HG02588 (cell line): ENCODE measurements at regions not wholly inside any gene's neighbourhood (a gene's known extent, or its start where the extent isn't known, plus 50 kb on each side); places are given as distances from the start of the nearest gene placed in this dataset.
"Not testable (repeated sequence)": the region's sequence is repeated elsewhere in the genome, so short reads cannot be mapped to it uniquely, and the experiment has no call there.

Experiments used
- ATAC-seq: cut with Tn5 transposase; IDR thresholded peaks from one replicate; pipeline ENCODE4 v1.9.1; 2021; ENCODE audit warnings: mild to moderate bottlenecking, moderate library complexity; ENCODE audit not compliant: unreplicated experiment

- ATAC-seq, result no peak
Observed at GRCh38 chr3:125695688-125696087, 100.4 kb upstream of the OSBPL11 start.

- not testable (repeated sequence) for ATAC-seq
Observed at GRCh38 chr3:125697126-125697525, 101.8 kb upstream of the OSBPL11 start.

GRCh38 chr3:125697979-125698640, 102.8 kb upstream of the OSBPL11 start:
- not testable (repeated sequence) for ATAC-seq

- ATAC-seq, result no peak
Observed at GRCh38 chr3:125715651-125716050, 120.4 kb upstream of the OSBPL11 start.

GRCh38 chr3:125732151-125732550, 136.9 kb upstream of the OSBPL11 start:
- ATAC-seq, result not testable (repeated sequence)

GRCh38 chr3:125741991-125742718, 146.9 kb upstream of the OSBPL11 start:
- not testable (repeated sequence) for ATAC-seq

GRCh38 chr3:125742845-125743244, 147.5 kb upstream of the OSBPL11 start:
- ATAC-seq, result not testable (repeated sequence)

- ATAC-seq, result not testable (repeated sequence)
Observed at GRCh38 chr3:125757050-125757449, 161.8 kb upstream of the OSBPL11 start.

- ATAC-seq, result not testable (repeated sequence)
Observed at GRCh38 chr3:125758641-125759130, 163.4 kb upstream of the OSBPL11 start.

- not testable (repeated sequence) for ATAC-seq
Observed at GRCh38 chr3:125762601-125763000, 167.3 kb upstream of the OSBPL11 start.

GRCh38 chr3:125766285-125766826, 171.1 kb upstream of the OSBPL11 start:
- not testable (repeated sequence) for ATAC-seq

GRCh38 chr3:125766931-125767330, 171.6 kb upstream of the OSBPL11 start:
- not testable (repeated sequence) for ATAC-seq

- no peak for ATAC-seq
Observed at GRCh38 chr3:125767641-125768040, 172.3 kb upstream of the OSBPL11 start.

- ATAC-seq, result not testable (repeated sequence)
Observed at GRCh38 chr3:125768821-125769220, 173.5 kb upstream of the OSBPL11 start.

GRCh38 chr3:125771506-125771905, 176.2 kb upstream of the OSBPL11 start:
- ATAC-seq, result not testable (repeated sequence)

- ATAC-seq, result not testable (repeated sequence)
Observed at GRCh38 chr3:125774433-125775034, 179.2 kb upstream of the OSBPL11 start.

- ATAC-seq, result not testable (repeated sequence)
Observed at GRCh38 chr3:125775106-125775505, 179.8 kb upstream of the OSBPL11 start.

GRCh38 chr3:125775606-125776294, 180.5 kb upstream of the OSBPL11 start:
- ATAC-seq, result not testable (repeated sequence)

- not testable (repeated sequence) for ATAC-seq
Observed at GRCh38 chr3:125779276-125779675, 184.0 kb upstream of the OSBPL11 start.

GRCh38 chr3:125779918-125780317, 184.6 kb upstream of the OSBPL11 start:
- ATAC-seq, result not testable (repeated sequence)

- ATAC-seq, result not testable (repeated sequence)
Observed at GRCh38 chr3:125781678-125782077, 186.4 kb upstream of the OSBPL11 start.
